ENCODE measurements at regions not wholly inside any gene's neighbourhood (a gene's known extent, or its start where the extent isn't known, plus 50 kb on each side); places are given as distances from the start of the nearest gene placed in this dataset.

DNA sequence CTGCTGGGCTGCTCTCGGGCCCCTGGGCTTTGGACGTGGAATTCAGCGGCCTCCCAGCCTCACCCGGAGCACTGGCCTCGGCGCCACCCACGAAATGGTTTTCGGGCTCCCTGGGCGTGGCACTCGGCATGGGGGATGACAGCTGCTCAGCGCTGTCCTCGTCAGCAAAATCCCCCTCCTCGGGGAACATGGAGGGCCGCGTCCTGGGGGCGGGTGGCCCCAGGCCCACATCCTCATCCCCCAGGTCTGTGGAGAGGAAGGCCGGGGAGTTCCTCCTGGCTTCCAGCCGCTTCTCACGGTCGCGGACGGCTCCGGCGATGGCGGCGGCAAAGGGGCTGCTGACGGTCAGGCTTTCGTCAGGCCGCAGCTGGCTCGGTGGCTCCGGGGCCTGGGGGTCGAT is 88.4 kb downstream of the CTTN start:
- no peak for DNase-seq (ENCODE audit: low spot score)

DNA sequence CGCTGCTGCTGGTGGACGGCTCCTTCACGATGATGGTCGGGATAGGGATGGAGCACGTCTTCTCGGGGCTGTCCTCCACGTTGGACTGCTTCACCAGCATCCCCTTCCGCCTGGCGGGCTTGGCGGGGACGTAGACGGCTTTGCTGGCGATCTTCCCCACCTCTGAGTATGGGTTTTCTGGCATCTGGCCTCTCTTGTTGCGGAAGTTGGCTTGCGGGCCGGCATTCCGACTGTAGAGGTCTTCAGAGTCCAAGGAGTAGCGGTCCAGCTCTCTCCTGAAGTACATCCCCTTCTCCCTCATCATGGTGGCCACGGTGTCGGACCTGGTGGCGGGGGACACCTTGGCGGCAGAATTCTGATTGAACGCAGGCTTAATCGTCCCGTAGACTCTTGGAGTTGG is 88.8 kb downstream of the CTTN start:
- no peak for DNase-seq (ENCODE audit: low spot score)

DNA sequence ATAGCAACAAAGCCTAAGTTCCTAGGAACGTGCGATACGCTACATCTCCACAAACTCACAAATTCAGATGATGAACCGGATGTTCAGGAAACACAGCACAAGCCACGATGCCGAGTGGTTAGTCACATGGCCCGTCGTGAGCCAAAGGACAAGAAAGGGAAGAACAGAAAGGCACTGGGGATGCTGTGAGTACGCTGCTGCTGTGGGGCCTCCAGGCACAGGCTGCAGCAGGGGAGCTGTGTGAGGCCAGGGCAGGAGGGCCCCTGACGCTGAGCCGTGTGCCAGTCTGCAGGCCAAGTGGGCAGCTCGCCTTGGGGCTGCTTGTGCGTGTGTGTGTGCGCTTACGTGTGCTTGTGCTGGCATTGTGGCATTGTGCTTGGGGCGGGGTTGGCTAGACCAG is 89.4 kb downstream of the CTTN start:
- DNase-seq (ENCODE audit: low spot score) = no peak

DNA sequence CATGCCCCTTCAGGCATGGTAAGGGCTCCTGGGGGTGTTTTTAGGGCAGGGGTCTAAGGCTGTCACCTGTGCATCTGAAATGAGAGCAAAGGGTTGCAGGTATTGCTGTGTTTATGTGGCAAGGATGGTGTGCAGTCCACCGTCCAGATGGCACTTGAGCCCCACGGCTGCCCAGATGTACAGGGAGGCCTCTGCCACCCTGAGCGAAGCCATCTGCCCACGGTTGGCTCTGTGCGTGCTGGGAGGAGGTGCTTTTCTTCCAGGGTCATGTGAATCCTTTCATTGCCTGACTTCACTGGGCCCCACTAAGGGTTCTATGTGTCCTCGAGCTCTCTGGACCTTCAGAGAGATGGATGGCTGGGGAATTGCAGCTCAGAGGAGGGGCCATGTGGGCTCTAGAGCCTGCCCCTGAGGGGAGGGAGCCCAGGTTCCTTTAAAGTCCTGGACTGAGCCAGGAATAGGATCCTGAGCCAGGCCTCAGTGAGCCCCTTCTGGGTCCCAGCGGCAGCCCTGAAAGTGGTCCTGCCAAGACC is 89.9 kb downstream of the CTTN start:
- no peak for DNase-seq (ENCODE audit: low spot score)

DNA sequence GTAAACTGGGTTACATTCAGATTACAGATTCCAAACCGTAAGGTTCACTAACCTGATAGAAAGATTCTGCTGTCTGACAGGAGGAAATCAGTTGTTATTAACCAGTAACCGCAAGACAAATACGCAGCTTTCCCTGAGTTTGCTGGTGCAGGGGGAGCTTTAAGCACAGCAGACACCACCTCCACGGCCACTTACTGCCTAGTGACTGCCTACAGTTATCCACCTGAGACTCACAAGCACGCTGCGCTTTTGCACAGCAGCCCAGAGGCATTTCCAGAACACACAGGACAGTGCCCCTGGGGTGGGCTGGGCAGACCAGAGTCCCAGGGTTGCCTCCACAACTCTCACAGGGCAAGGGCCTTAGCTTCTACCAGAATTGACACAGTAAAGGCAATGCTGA is 90.9 kb downstream of the CTTN start:
- DNase-seq (ENCODE audit: low spot score) = no peak

DNA sequence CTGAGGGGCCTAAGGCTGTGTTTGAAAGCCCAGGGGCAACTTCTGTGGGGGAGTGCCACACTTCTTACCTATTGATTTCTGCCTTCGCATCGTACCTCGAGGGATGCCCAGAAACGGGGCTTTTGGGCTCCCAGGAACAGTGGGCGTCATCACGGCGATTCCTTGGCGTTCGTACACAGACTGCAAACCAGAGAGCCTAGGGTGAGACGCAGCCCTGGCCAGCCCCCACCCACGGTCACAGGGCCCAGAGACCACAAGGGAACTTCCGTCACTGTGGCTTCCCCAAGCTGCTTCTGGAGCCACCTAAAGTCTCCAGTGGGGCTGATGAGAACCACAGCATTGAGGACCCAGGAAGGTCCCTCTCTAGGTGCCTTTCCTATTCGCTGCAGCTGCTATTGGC is 91.9 kb downstream of the CTTN start:
- DNase-seq (ENCODE audit: low spot score) = no peak

DNA sequence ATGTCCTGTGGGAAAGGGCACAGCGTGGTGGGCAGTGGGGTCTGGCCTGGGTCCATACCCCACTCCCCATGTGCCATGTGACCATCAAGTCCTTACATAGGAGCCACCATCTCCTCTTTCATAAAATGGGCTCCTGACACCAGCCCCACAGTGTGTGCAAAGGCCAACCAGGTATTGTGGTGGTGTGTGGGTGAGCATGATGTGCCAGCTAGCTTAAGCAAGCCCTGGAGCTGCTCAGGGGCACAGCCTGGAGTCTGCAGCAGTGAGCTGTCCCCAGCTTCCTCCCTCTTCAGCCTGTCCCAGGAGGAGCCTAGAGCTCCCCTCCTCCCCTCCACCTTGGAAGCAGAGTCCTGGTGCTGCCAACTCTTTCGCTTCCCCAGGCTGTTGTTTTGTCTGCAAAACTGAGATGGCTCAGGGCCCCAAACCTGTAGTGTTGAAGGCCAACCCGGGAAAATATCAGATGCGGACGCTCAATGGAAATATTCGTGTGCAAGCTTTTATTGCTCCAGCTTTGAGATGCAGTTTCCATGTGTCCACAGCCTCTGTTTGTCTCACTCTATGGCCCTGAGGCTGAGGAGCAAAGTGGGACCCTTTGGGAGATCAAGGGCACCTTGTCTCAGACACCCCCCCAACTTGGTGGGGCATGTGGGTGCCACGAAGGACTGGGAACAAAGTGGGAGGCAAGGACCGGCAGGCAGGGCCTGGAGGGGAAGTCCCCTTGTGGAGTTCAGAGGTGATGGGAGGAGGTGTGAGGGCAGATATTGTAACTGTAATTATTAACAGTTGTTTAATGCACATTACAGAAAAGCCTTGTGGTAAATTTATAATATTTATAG is 92.6 kb downstream of the CTTN start:
- DNase-seq (ENCODE audit: low spot score) = no peak

DNA sequence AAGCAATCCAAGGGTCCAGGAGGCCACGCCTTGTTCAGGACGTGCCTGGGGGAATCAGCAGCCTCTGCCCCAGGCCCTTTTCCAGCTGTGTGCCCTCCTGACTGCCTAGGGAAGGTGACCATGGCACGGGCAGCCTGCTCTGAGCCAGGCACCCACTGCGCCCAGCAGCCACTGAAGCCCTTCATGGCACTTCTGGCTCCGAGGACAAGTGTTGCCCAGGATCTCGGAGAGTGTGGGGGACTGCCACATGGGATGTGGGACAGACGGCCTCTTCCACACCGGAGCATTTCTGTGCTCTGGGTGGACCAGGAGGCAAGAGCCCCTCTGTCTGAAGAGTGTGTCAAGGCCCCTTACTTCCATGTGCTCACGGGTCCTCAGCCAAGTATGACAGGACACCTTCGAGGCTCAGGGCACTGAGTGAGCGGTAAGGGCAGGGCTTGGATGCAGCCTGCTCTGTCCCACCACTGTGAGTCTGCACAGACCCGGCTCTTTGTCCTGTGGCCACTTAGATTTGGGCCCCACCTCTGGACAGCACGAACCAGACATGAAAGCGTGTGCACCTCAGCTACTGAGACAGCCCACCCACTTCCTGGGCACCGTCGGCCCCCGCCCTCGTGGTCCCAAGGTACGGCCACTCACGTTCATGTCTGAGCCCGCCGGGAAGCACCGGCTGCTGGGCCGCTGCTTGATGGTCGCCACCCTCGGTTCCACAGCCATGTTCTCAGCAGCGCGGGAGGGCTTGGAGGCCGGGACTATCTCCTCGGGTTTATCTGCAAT is 93.6 kb downstream of the CTTN start:
- DNase-seq (ENCODE audit: low spot score) = no peak

DNA sequence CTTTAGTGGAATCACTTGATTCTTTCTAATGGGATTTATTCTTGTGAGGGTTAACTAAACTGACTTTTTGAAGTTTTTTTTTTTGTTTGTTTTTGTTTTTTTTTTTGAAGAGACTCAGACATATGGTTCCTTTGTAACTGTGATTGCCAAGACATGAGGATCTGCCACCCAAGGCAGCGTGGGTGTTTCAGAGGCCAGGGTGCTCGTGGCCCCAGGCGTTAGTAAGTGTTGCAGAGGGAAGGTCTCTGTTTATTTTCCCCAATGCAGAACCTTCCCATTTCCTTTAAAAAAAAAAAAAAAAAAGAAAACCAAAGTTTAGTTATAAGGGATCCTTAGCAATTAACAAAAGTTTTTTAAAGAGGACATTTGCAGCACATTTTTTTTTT is 94.8 kb downstream of the CTTN start:
- no peak for DNase-seq (ENCODE audit: low spot score)

DNA sequence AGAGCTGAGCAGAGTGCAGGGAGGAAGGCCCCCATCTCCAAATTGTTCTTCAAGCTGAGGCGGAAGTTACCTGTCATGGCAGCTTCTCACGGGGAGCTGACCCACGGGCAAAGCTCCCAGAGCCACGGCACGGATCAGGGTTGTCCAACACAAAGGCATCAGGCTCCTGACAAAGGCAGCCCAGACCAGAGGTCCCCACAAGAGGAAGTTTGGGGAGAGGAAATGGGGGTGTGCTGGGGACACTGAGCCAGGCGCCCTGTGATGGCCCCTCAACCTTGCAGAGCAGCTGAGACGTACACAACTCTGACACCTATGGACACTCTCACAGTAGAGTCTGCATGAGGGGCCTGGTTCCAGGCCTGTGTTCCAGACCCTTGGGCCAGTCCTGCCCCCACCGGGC is 95.6 kb downstream of the CTTN start:
- DNase-seq (ENCODE audit: low spot score) = no peak

DNA sequence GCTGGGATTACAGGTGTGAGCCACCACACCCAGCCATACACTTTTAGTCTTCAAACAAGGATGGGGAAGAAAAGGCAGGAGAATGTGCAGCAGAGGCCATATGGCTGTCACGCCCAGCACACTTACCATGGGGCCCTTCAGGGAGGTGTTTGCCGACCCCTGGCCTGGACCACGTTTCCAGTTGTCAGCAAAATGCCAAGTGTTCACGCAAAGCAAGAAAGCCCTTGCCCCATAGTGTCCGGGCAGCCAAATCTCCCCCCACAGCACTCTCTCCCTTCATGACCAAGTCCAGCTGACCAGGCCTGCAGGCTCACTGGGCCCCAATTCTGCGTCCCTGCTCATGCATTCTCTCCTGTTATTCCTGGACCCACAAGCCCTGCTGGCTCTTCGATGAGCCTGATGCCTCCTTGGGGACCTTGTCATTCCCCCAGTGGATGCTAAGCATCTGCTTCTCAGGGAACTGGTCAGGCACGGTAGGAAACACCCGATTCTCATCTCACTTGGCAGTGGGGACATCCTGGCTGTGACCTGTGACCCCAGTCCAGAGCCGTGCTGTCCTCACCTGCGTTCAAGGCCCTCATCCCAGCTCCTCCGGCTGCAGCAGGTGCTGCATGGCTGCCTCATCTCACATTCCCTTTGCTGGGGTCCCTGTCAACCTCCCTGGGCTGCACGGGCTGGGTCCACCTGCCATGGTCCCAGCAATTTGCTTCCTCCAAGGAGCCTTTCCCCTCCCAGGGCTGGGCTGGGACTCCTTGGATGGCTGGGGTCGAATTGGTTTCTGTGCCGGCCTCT is 96.4 kb downstream of the CTTN start:
- DNase-seq (ENCODE audit: low spot score) = no peak

DNA sequence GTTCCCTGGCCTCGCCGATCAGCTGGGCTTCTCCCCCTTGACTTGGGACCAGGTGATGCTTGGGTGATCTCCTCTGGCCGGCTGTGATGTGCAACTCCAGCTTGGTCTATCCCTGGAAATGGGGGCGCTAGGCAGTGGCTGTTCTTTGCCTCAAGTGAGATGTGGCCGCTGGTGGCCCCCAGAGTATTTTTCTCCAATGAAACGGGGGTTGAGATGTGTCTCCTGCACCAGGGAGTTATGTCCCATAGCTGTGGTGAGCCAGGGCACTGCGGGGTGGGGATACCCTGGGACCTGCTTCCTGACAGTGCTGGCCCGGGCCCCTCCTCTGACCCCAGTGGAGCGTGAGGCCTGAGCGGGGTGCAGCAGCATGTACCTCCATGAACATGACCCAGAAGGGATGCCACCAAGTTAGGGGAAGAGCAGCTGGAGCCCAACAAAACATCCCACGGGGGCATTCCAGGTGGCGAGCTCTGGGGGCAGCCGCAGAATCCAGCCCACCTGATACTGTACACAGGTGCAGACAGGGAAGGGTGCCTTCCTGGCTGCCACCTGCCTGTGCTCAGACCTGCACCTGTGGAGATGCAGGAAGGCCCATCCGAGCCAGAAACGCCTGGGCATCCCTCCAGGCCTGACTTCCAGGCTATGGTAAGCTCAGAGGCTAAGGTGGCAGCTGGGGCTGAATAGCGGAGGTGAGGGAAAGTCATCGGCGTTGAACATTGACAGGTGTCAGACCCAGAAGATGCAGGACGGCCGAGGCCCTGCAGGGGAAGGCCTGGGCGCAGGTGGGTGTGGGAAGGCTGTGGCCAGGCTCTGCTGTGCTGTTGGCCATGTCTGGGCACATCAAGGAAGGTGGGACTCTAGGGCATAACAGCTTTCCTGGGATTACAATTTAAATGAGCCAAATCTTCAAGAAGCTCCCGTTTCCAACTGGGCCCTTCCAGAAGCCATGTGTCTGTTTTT is 97.3 kb downstream of the CTTN start:
- no peak for DNase-seq (ENCODE audit: low spot score)

DNA sequence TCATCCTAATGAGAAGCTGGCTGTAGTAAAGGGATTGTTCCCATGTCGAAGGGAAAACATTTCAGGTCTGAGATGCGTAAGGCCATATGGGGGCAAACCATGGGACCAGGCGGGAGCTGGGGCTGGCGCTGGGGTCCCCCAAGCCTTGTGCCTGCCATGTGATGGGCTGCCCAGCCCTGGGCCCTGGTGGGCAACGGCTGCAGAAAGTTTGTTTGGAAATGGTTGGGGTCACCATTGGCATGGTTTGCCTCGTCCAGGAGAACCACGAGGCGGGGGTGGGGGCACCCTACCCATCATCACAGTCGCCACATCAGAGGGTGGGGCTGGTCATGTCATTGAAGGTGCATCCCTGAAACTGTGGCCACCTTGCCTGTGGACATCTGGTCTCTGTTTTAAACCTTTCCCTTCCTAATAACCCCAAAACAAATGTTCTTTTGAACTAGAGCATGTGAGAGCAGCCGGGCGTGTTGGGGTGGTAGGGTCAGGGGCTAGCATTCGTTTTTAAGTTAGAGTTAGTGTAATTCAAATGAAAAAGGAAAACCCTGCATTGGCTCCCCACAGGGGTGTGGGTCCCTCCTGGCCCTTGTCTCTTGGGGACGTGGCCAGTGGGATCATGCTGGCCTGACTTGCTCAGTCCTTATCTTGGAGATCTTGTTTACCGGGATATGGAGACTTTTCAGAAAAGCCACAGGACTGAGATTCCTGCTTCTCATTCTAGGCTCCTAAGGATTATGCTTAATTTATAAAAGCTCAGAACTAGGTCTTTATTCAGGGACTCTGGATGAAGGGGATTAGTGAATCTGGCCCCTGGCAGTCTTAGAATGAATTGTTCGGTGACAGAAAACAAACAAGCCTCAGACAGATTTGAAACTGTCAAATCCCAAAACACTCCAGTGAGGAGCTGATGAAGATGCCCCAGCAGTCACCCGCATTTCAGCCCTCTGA is 98.5 kb downstream of the CTTN start:
- no peak for DNase-seq (ENCODE audit: low spot score)

DNA sequence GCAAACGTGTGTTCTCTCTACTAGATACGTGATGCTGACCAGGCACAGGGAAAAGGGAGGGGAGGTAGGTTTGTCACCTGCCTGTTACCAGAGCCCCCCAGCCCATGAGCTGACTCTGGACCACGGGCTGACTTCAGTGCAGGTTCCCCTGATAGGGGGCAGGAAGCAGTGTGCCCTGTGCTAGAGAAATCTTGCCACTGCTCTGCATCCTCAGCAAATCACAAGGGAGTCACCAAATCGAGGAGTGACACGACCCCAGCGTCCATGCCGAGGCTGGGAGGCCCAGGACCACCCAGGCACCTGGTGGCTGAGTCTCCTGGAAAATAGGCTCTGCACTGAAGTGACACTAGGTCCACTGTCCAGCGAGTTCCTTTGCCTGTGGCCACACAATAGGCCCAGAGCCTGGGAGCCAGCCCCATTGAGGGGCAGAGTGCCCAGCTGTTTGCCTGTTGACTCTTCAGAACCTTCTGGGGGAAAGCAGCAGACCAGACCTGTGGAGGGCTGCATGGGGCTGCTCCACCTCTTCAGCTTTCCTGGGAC is 99.3 kb downstream of the CTTN start:
- DNase-seq (ENCODE audit: low spot score) = no peak

DNA sequence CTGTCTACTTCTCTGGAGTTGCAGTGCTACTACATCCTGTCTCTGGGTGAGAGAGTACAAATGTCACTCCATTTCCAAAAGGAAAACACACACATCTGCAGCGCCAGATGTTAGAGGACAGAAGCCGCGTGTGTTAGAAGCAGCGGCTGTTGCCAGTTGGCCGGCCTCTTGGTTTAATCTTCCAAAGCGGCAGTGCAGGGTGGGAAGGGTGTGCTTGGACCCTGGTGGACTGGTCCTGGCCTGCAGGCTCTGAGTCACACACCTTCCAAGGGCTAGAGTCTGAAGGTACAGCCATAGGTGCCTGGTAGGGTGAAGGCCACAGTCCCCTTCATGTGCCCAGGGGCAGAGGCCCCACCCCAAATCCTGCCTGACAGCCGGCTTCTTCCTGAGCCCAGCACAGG is 99.8 kb downstream of the CTTN start:
- no peak for DNase-seq (ENCODE audit: low spot score)

DNA sequence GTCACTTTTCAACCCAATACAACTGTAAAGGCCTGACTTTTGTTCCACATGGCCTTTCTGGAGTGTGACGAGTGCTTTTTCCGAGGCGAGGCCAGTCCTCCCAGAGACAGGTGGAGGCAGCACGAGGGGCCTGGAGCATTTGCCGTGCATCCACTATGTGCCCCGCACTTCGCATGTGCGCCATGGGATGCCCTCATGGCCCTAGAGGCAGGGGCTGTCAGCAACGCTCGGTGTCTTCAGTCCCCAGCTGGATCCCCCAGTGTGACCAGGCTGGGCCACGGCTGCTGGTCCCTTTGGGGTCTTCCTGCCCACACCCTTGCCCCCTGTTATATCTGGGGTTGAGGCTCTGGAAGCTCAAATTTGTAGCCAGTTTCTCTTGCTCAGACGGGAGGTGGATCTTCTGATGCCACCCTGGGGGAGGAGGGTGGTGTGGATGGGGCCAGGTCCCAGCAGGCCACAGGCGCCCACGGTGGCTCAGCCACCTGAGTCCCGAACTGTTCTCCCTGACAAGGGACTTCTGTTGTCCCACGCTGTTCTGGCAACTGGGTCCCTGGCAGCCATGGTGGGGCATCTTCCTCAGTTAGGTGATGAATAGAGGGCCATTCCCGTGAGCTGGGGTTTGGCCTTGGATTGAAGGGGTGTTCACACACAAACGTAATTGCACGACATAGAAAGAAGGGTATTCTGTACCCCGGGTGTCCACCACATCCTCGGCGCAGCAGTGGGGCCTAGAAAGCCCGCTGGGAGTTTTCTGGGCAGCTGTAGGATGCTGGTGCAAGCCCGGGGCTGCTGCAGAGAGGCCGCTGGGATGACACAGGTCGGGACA is 100.9 kb downstream of the CTTN start:
- no peak for DNase-seq (ENCODE audit: low spot score)

DNA sequence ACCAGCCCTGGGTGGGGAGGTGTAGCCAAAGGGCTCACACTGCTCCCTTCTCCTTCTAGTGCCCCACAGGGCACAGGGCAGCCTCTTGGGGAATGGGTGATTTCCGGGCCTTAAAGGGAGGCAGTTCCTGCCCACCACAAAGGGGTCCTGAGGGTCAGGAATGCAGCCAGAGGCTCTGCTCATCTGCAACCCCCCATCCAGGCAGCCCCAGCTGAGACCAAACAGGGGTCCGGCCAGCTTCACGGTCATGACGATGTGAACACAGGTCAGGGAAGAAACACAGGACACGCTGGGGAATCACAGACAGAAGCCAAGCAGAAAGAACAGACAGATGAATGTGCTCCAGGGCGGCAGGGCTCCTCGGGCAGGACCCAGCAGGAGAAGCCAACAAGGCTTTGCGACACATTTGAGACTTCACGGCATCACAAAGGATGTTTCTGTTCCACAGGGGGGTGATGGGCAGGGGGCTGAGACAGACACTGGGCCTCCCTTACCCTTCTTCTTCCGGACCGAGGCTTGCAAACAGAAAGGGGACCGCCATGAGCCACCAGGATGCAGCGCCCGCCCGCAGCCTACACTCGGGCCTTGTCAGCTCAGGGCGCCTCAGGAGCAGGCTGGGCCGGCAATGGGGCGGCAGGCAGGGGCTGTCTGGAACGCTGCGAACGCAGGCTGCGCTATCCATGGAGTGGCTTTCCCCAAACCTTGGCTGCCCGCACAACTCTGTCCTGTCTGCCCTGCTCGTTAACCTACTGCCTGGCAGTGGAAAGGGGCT is 101.9 kb downstream of the CTTN start:
- no peak for DNase-seq (ENCODE audit: low spot score)

Data from umbilical cord (tissue), 1 donor.